GM18858 (cell line): ENCODE measurements at regions not wholly inside any gene's neighbourhood (a gene's known extent, or its start where the extent isn't known, plus 50 kb on each side); places are given as distances from the start of the nearest gene placed in this dataset.
"Not testable (repeated sequence)": the region's sequence is repeated elsewhere in the genome, so short reads cannot be mapped to it uniquely, and the experiment has no call there.

Source experiments
- ATAC-seq: cut with Tn5 transposase; IDR thresholded peaks from one replicate; pipeline ENCODE4 v1.9.1; 2021; ENCODE audit not compliant: unreplicated experiment

DNA sequence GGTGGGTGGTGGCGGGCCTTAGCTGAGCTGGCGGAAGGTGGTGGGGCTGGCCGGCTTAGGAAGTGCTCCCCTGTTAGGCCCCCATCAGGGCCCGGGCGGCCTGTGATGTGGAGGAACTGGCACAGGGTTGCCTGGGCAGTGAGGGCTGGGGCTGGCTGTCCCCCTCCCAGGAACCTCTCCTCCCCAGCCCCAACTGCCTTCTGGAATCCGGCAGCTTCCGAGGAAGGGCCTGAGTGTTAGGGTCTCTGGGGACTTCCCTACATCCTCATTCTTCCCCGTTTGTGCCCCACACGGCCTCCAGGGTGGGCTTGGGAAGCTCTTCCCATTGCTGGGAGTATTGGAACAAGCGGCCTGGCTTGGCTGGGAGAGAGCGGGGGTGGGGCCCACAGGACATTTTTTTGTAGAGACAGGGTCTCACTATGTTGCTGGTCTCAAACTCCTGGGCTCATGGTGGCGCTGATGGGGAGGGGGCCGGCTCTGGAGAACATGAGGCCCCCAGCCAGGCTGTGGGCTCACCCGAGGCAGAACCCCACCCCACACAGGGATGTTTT, 89.9 kb upstream of the CIBAR2 start:
- no peak for ATAC-seq

DNA sequence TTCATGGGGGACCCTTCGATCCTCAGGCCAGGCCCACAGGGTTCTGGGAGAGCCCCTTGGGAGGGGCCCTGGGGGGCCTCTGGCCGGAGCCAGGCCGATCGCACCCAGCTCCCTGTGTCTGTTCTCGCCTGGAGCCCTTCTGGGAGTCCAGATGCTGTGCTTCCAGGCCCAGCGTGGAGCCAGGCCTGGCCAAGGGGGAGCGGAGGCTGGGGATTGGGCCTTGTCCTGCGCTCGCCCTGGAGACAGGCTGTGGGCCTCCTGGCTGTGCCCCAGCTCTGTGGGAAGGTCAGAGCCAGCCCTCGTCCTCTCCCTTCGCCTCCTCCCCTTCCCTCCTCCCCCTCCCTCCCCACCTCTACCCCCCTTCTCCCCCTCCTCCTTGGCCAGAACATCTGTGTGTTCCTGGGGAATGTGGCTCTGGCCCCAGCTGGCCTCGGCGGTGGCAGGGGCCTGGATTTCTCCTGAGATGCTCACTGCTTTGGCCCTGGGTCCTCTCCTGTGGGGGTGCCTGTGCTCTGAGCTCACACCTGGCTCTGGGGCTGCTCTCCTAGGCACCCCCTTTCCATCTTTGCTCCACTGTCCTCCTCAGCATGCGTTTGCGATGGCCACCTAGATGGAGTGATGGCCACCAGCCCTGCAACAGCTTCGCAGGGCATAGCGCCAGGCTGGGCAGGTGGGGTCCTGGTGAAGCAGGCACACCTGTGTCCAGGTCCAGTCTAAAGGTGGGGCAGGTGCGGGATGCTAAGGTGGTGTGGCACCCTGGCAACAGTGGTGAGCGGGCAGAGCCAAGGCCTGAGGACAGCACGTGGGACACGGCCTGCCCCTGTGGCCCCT, 90.6 kb upstream of the CIBAR2 start:
- ATAC-seq: no peak

DNA sequence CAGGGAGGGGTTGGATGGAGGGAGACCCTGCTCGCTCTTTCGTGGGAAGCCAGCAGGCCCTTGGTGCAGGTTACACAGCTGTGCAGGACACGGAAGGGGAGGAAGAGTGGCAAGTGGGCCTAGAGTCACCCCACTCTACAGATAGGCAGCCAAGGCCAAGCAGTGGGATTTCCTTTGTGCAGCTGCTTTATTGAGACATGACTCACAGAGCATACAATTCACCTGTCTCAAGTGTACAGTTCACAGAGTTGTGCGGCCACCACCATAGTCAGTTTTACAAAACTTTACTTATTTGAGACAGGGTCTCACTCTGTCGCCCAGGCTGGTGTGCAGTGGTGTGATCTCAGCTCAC, 91.2 kb upstream of the CIBAR2 start:
- no peak for ATAC-seq

DNA sequence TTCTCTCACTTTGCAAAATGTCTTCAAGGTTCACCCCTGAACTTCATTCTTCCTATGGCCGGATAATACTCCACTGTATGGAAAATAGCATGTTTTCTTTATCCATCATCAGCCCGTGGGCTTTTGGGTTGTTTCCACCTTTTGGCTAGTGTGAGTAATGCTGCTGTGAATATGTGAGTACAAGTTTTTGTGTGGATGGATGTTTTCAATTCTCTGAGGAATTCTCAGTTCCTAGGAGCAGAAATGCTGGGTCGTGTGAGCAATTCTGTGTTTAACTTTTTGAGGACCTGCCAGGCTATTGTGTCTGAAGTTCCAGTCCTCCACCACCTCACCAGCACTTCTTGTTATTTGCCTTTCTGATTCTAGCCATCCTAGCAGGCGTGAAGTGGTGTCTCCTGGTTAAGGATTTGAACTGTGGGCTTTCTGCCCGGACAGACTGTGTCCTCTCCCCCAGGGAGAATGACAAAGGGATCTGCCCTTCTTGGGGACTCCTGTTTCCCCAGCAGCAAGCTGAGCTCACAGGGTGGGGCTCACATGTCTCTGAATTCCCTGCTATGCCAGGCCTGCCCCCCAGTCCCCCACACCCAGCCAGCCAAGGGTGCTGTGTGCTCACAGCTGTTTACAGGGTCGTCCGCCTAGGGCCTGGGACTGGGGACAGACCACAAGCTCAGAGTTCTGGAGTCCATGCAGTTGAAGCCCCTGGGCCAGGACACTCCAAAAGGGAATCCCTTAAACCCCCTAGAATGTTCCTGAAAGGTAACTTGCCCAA, 92.2 kb upstream of the CIBAR2 start:
- ATAC-seq: no peak

DNA sequence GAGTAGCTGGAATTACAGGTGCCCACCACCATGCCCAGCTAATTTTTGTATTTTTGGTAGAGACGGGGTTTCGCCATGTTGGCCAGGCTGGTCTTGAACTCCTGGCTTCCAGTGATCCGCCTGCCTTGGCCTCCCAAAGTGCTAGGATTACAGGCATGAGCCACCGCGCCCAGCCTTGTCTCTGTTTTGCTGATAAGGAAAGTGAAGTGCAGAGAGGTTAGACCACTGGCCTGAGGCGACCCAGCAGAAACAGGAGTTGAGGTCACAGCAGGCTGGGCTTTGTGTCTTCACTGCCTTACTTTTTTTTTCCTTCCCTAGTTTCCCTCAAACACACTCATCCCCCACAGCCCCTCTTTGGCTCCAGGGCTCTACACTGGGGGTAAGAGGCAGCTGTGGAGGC, 93.0 kb upstream of the CIBAR2 start:
- not testable (repeated sequence) for ATAC-seq

DNA sequence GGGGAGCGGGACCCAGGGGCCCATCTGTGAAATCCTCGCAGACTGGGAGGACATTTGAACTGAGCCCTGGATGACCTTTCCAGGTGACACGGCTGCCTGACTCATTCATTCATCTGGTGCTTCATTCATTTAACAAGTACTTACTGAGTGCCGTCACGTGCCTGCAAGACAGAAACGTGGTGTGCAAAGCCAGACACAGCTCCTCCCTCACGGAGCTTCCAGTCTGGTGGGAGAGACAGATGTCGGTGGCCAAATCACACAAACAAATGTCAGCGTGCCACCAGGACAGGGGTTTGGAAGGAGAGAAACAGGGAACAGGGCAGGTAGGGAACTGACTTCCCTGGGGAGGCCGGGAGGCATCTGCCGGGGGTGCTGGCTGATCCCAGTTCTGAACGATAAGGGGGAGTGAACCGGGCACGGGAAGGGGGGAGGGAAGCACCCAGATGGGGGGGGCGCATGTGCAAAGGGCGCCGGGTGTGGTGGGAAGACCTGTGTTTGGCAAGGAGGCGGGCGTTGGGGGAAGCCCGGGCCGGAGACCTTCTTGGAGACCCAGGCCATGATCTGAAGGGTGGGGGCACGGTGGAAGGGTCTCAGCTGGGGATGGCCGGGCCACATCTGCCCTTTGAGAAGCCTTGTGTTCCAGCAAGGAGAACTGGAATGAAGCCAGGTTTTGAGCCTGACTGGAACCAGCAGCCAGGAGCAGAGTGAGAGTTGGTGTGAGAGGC, 93.6 kb upstream of the CIBAR2 start:
- no peak for ATAC-seq

DNA sequence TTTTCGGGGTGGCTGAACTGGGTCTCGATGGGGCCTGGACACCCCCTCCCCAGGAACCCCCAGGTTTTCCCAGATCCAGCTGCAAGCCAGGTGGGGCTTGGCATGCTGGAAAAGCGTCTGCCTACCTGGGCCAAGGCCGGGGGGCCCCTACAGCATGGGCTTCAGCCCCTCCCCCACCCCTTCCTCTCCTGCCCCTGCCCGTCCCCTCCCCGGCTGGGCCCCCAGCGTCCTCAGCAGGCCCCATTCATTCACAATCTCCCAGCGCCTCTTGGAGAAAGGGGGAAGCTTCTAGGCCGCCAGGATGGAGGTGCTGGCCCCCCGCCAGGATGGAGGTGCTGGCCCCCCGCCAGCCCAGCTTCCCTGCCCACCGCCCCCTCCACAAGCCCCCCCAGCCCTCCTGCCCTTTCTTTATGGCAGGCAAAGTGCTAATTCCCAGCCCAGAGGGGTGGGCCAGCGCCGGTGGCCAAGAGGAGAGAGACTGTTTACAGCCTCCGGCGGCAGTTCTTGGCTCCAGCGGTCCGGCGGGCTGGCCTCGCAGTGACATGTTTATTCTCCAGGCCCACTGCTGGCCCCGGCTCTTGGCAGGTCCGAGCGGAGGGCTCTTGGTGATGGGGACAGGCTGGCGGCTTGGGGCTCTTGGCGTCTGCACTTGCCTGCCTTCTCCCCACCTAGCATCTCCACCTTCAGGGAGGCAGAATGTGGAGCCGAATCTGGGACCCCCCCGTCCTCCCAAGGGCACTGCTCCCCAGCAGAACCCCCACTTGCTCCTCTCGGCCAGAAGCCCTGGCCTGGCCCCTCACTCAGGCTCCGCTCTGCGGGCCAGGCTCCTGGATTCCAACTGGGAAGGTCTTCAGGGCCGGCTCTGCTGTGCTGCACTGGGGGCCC, 94.4 kb upstream of the CIBAR2 start:
- no peak for ATAC-seq

DNA sequence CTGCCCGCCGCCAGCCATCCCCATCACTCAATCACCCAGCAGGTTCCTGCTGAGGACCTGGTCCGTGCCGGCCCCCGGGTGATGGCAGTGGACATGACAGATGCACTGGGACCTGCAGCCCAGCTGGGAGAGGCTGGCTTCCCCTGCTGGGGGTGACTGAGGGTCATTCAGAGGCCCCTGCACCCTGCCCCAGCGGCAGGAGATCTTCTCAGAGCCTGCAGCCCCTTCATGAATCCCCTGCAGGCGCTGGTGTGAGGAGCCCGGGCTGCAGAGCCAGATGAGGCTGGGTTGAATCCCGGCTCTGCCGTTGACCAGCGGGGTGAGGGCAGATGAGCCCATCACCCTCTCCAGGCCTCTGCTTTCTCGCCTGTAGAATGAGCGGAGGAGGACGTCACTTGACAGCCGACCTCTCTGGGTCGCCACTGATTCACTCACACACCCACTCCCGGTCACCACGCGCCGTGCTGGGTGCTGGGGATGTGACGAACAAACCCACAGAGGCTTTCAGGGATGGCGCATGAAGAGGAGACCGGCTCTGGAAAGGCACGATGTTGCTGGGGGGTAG, 95.2 kb upstream of the CIBAR2 start:
- no peak for ATAC-seq

DNA sequence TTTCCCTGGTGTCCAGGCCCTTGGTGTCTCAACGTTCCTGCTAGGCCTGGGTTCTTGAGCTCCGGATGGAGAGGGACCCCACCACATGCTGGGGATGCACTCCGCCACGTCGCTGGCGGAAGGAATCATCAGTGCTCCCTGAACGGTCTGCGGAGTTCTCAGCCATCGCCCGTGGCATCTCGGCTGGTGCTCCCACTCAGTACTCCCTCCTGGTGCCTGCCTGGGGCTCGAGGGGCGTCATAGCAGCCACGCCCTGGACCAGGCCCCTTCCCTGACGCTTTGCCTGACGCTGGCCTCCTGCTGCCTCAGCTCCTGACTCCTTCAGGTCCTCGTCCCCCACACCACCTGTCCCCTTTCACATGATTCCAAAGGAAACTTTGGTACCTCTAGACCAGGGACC, 95.9 kb upstream of the CIBAR2 start:
- ATAC-seq: no peak

DNA sequence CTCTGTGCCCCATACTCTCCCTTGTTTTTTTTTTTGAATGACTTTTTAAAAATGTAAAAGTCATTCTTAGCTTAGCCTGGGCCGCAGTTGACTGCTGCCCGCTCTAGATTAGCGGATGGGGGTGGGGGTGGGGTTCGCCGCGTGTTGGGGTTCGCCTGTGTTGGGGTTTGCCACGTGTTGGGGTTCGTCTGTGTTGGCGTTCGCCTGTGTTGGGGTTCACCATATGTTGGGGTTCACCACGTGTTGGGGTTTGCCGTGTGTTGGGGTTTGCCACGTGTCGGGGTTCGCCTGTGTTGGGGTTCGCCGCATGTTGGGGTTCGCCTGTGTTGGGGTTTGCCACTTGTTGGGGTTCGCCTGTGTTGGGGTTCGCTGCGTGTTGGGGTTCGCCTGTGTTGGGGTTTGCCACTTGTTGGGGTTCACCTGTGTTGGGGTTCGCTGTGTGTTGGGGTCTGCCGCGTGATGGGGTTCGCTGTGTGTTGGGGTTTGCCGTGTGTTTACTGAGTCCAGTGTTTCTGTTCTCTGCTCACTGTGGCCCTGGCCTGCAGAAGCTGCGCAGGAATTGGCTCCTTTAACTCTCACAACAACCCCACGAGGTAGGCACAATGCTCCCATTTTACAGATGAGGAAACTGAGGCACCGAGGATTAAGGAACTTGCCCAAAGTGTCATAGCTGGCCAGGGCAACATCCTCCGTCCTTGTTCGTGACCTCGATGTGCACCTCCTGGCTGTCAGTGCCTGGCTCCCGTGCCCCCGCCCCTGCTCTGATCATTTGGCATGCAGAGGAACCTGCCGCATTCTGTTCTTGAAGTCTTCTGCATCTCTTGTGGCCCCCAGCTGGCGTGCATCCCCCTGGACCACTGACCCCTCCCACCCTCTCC, 96.6 kb upstream of the CIBAR2 start:
- ATAC-seq: no peak

DNA sequence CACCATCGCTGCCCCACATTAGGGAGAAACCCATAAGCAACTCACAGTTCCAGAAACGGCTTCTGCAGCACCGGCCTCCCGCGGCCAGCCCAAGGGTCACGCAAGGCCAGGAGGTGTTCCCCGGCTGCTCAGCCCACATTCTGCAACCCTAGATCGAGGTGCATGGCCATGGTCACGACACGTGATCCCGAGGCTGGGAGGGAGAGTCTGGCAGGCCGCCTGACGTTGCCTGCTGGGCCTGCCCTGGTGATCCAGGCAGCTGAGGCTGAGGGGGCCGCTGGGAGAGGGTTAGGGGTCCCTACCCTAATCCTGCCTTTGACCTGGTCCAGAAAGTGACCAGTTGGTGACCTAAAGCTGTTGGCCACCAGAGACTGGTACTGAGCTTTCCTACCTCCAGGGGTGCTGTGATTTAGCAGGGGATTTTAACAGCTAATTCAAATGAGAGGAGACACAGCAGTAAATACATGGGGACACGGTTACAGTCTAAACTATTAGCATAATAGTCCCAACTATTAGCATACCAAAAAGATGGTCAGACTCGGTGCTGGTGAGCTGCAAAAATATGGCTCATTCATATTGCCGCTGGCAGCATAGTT, 97.4 kb upstream of the CIBAR2 start:
- no peak for ATAC-seq

DNA sequence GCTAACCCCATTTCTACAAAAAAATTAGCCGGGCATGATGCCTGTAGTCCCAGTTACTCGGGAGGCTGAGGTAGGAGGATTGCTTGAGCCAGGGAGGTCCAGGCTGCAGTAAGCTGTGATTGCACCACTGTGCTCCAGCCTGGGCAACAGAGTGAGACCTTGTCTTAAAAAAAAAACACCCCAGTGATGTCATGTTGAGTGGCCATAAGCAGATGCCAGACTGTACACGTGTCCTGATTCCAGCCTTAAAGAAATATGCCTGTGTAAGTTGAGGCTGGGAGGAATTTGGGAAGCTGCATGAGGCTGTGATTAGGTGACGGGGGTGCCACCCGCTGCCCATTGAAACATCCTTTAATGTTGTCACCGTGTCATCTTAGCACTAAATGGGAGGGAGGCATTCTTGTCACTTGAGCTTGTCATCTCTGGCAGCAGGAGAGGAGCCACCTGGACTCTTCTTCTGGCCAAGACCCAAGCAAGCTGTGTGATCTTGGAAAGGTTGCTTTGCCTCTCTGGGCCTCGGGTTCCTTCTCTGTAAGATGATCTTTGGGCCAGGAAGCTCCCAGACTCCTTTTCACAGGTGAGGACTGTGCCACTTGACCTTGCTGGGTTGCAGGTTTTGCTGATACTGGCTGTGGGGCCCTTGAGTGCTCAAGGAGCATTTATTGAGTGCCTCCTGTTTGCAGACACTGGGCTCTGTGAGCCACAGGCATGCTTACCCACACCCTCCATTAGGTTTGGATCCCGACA, 98.3 kb upstream of the CIBAR2 start:
- no peak for ATAC-seq

DNA sequence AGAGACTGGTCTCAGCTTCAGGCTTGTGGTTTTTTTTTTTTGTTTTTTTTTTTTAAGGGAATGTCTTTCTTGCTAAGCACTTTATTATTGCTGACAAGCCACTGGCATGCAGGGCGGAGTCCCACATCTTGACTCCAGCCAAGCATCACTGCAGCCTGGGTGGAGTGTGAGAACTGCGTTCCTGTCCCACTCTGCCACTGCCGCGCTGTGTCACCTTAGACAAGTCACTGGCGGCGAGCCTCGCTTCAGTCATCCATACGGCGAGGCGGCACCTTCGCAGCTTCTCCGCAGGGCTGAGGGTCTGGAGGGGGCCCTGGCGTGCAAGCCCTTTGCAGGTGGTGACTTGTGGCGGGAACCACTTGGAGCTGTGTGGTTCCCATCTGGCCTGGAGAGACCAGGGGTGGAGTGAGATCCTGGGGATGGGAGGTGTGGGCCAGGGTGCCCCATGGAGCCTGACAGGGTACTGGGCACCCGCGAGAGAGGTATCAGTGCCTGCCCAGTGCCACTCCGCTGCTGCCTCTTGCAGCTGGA, 99.1 kb upstream of the CIBAR2 start:
- no peak for ATAC-seq

DNA sequence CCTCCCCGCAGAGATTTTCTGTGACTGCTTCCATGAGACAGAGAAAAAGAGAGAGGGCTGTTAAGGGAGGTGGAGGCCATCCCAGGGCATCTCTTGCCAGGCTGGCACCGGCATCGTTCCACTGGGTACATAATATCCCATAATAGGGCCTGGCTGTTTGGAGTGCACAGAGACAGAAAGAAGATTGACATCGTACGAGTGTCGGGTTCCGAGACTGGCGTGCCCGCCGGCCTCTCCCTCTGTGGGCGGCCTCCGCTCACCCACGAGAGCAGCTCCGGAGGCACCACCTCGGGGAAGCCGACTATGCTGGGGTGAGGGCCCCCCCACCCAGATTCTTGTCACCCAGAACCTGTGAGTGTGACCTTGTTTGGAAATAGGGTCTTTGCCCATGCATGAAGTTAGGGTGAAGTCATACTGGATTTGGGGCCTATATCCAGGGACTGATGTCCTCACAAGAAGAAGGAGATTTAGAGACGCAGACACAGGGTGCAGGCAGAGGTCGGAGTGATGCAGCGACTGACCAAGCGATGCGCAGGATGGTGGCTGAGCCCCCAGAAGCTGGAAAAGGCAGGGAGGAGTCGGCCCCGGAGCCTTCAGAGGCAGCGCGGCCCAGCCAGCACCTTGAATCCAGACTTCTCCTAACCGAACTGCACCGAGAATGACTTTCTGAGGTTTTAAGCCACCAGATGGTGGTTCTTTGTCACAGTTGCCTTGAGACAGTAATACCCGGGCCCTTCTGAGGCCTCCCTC, 101.8 kb upstream of the CIBAR2 start:
- no peak for ATAC-seq

DNA sequence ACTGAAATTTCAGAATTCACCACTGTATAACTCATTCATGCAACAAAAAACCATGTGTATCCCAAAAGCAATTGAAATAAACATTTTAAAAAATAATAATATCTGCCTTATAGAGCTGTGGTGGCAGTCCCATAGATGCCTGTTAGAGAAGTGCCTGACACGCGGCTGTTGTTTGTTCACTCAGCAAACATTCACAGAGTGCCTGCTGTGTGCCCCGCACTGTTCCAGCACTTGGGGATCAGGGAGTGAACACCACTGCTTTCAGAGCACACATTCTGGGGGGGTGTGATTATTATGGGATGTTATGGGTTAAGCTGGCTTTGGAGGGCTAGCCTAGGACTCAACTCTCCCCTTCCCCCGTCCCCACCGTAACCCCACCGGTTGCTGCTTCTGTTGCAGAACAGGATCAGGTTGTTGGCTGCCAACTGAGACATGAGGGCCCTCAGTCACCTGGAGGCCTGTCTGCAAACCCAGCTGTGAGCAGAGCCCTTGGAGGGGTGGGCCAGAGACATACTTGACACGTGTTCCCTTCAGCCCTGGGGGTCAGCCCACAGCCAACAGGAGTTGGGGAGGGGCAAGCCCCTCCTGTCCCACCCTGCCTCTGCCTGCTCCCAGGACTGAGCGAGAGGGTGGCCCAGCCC, 103.3 kb upstream of the CIBAR2 start:
- ATAC-seq: no peak

DNA sequence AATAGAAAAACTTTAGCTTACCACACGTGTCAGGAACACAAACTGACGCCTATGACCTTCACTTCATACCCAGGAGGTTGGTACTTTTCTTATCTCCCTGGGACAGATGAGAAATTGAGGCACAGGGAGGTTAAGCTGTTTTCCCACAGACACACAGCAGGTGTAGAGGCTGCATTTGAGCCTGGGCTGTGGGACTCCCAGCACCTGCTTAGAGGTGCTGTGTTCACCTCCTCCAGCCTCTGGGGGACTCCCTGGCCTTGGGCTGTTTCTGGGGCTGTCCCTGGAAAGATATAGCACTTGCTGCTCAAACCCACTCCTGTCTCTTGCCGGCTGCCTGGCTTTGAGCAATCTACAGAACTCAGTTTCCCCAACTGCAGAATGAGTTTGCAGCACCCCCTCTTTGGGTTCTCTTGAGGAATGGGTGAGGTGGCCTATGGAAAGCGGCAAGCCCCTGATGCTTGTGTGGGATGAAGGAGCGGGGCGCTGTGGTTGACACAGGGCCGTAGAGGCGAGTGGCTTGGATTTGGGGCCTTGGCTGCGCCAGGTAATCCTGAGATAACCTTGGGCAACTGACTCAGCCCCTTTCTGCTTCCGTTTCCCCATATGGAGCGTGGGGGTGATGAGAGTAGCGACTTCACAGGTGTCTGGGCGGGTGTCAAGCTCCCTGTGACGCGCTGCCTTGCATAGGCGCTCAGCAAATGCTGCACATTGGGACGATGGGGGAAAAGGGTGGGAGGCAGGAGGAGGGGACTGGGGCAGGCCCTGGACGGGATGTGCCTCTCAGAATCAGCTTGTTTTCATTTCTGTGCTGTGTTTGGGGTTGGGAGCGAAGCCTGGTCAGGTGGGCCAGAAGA, 104.5 kb upstream of the CIBAR2 start:
- no peak for ATAC-seq
